ENCODE measurements at regions not wholly inside any gene's neighbourhood (a gene's known extent, or its start where the extent isn't known, plus 50 kb on each side); places are given as distances from the start of the nearest gene placed in this dataset.

DNA sequence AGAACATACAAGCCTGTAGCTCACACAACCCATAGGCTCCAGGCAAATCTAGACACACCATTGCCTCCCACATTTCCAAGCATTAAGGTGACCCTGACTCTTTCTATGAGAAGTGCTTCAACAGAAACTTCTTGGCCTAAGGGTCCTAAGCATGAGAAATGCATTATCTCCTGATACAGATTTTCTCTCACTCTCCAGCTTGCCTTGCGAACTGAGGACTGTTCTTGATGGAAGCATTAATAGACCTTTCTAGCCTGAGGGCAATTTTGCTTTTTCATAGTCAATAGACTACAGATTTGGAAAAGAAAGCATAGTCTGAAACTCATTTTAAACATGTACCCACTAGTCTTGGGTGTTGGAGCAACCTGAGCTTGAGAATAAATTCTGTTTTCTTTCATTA, 1801.3 kb upstream of the PCDH7 start:
- TF ChIP-seq FOXK2 (IDR thresholded peaks at IDR 0.05) (no peak), NFRKB (IDR thresholded peaks at IDR 0.05) (no peak), ELF4 (IDR thresholded peaks at IDR 0.05) (no peak), FOXM1 (IDR thresholded peaks at IDR 0.05; ENCODE audit: borderline replicate concordance) (no peak), CTBP1 (IDR thresholded peaks at IDR 0.05; ENCODE audit: borderline replicate concordance) (no peak), SUZ12 (IDR thresholded peaks at IDR 0.05) (no peak), SP1 (IDR thresholded peaks at IDR 0.05) (no peak), HDGF (IDR thresholded peaks at IDR 0.05; ENCODE audit: borderline replicate concordance) (no peak), FOXA1 (IDR thresholded peaks at IDR 0.05) (no peak)

Data from HEK293T (cell line).